Upper lobe of right lung (tissue), 1 donor: ENCODE measurements at regions not wholly inside any gene's neighbourhood (a gene's known extent, or its start where the extent isn't known, plus 50 kb on each side); places are given as distances from the start of the nearest gene placed in this dataset.

ENCODE experiments used
- ATAC-seq: fragments of 200-7000 bp; cut with Tn5 transposase; one replicate; pipeline ENCODE4 v1.9.1; 2020; ENCODE audit warnings: mild to moderate bottlenecking, moderate library complexity
- DNase-seq: peaks from one replicate; pipeline ENCODE4 v3.0.0-alpha.2; 2020
- H3K27ac ChIP-seq: fragments of 200-600 bp; one replicate; pipeline ENCODE4 v1.8.0; 2022
- H3K27me3 ChIP-seq: fragments of 200-600 bp; one replicate; pipeline ENCODE4 v1.8.0; 2022; ENCODE audit warnings: mild to moderate bottlenecking
- H3K36me3 ChIP-seq: fragments of 200-600 bp; one replicate; pipeline ENCODE4 v1.8.0; 2022
- H3K4me1 ChIP-seq: fragments of 200-600 bp; one replicate; pipeline ENCODE4 v1.8.0; 2022
- H3K4me3 ChIP-seq: fragments of 200-600 bp; one replicate; pipeline ENCODE4 v1.8.0; 2022; ENCODE audit warnings: mild to moderate bottlenecking
- H3K9me3 ChIP-seq: fragments of 200-600 bp; one replicate; pipeline ENCODE4 v1.8.0; 2022
- CTCF ChIP-seq: fragments of 200-600 bp; IDR thresholded peaks from one replicate; pipeline ENCODE4 v1.8.0; 2022; ENCODE audit warnings: antibody characterized with exemption
- intact Hi-C: fragments of 100-400 bp; cut with DNase I; formaldehyde crosslinking; loops from one replicate; pipeline ENCODE4 v1.11.0; 2022
- donor health status: DM: no; HTN: yes; CAD: no; lungs with severe emphysema.

- DNase-seq: no peak
- Histone ChIP-seq H3K9me3 (no peaks in the 10 kb centered on the region), H3K36me3 (no peaks in the 10 kb centered on the region), H3K4me1 (no peaks in the 10 kb centered on the region), H3K27ac (no peak overlapping the region), H3K4me3 (no peak overlapping the region), H3K27me3 (no peaks in the 10 kb centered on the region)
- intact Hi-C loops: no loop called here
- no peak for TF ChIP-seq CTCF
- no peak for ATAC-seq
These were observed 160.0 kb upstream of the SPATS2L start for GRCh38 chr2:200146501-200146900.

- TF ChIP-seq CTCF: no peak
- H3K4me1 ChIP-seq: no peaks in the 10 kb centered on the region
- no peaks in the 10 kb centered on the region for H3K9me3 ChIP-seq
- H3K36me3 ChIP-seq: no peaks in the 10 kb centered on the region
- no peak overlapping the region for H3K27ac ChIP-seq
- no peaks in the 10 kb centered on the region for H3K27me3 ChIP-seq
- ATAC-seq (no peak), DNase-seq (no peak)
- intact Hi-C loops: no loop called here
- H3K4me3 ChIP-seq: no peak overlapping the region
These were observed 159.1 kb upstream of the SPATS2L start for GRCh38 chr2:200147371-200147770.

GRCh38 chr2:200148366-200148765, 158.1 kb upstream of the SPATS2L start:
- H3K4me1 ChIP-seq: no peaks in the 10 kb centered on the region
- no peak for TF ChIP-seq CTCF
- no peak for ATAC-seq
- no peaks in the 10 kb centered on the region for H3K27me3 ChIP-seq
- no peaks in the 10 kb centered on the region for H3K9me3 ChIP-seq
- no peak overlapping the region for H3K27ac ChIP-seq
- no peak for DNase-seq
- H3K36me3 ChIP-seq: no peaks in the 10 kb centered on the region
- intact Hi-C loops: no loop called here
- no peak overlapping the region for H3K4me3 ChIP-seq

- ATAC-seq (no peak), DNase-seq (no peak)
- H3K4me1 ChIP-seq: no peaks in the 10 kb centered on the region
- no peaks in the 10 kb centered on the region for H3K9me3 ChIP-seq
- H3K27ac ChIP-seq: no peak overlapping the region
- TF ChIP-seq CTCF: no peak
- no peak overlapping the region for H3K4me3 ChIP-seq
- H3K27me3 ChIP-seq: no peaks in the 10 kb centered on the region
- intact Hi-C loops: no loop called here
- H3K36me3 ChIP-seq: no peaks in the 10 kb centered on the region
These were observed 155.9 kb upstream of the SPATS2L start for GRCh38 chr2:200150411-200151086.

- DNase-seq (no peak), ATAC-seq (no peak)
- no peak for TF ChIP-seq CTCF
- H3K4me1 ChIP-seq: no peaks in the 10 kb centered on the region
- H3K36me3 ChIP-seq: no peaks in the 10 kb centered on the region
- no peaks in the 10 kb centered on the region for H3K9me3 ChIP-seq
- intact Hi-C loops: no loop called here
- H3K4me3 ChIP-seq: no peak overlapping the region
- no peak overlapping the region for H3K27ac ChIP-seq
- H3K27me3 ChIP-seq: no peaks in the 10 kb centered on the region
These were observed 150.8 kb upstream of the SPATS2L start for GRCh38 chr2:200155652-200156051.
